Mucosa of gallbladder (tissue), 1 donor: ENCODE measurements at regions not wholly inside any gene's neighbourhood (a gene's known extent, or its start where the extent isn't known, plus 50 kb on each side); places are given as distances from the start of the nearest gene placed in this dataset.

Source experiments
- DNase-seq: peaks from one replicate; pipeline ENCODE4 v3.0.0-alpha.2; 2020; ENCODE audit warnings: low spot score
- donor health status: DM: no; HTN: no; CAD: no.

- no peak for DNase-seq
Measured at GRCh38 chr10:58970160-58970915, 206.1 kb upstream of the PHYHIPL start.

GRCh38 chr10:58971211-58971610, 205.2 kb upstream of the PHYHIPL start:
- DNase-seq, result no peak

GRCh38 chr10:58971796-58972491, 204.5 kb upstream of the PHYHIPL start:
- DNase-seq, result no peak

GRCh38 chr10:58972576-58973234, 203.7 kb upstream of the PHYHIPL start:
- no peak for DNase-seq

- DNase-seq, result no peak
Measured at GRCh38 chr10:58973235-58973595, 203.2 kb upstream of the PHYHIPL start.

GRCh38 chr10:58976254-58976653, 200.2 kb upstream of the PHYHIPL start:
- DNase-seq, result no peak

GRCh38 chr10:58979711-58980110, 196.7 kb upstream of the PHYHIPL start:
- DNase-seq, result no peak

- DNase-seq, result no peak
Measured at GRCh38 chr10:58980826-58981415, 195.5 kb upstream of the PHYHIPL start.

GRCh38 chr10:58981846-58982245, 194.6 kb upstream of the PHYHIPL start:
- DNase-seq, result no peak

- no peak for DNase-seq
Measured at GRCh38 chr10:58982470-58983239, 193.8 kb upstream of the PHYHIPL start.

- DNase-seq, result no peak
Measured at GRCh38 chr10:58985216-58985615, 191.2 kb upstream of the PHYHIPL start.

GRCh38 chr10:58989486-58990039, 186.9 kb upstream of the PHYHIPL start:
- no peak for DNase-seq

GRCh38 chr10:58990693-58991092, 185.8 kb upstream of the PHYHIPL start:
- no peak for DNase-seq

GRCh38 chr10:58991856-58992255, 184.6 kb upstream of the PHYHIPL start:
- peak; percentile 16 for DNase-seq

- DNase-seq, result no peak
Measured at GRCh38 chr10:58992830-58993460, 183.5 kb upstream of the PHYHIPL start.

GRCh38 chr10:58993480-58994221, 182.8 kb upstream of the PHYHIPL start:
- no peak for DNase-seq

GRCh38 chr10:58994226-58995057, 182.0 kb upstream of the PHYHIPL start:
- no peak for DNase-seq

- DNase-seq, result no peak
Measured at GRCh38 chr10:58995058-58995596, 181.3 kb upstream of the PHYHIPL start.

- DNase-seq, result no peak
Measured at GRCh38 chr10:58996063-58996462, 180.4 kb upstream of the PHYHIPL start.
